OCI-LY7 (cell line): ENCODE measurements at regions not wholly inside any gene's neighbourhood (a gene's known extent, or its start where the extent isn't known, plus 50 kb on each side); places are given as distances from the start of the nearest gene placed in this dataset.

ENCODE experiments used
- BruUV-seq: library from RNA; stranded (reverse); fragments of 400-500 nt; replicated peaks from 2 replicates; lab custom pipeline; 2021; lab: Mats Ljungman, UMichigan
- CTCF ChIA-PET: fragments of 300-600 bp; sonication (Branson Sonifier 250); formaldehyde crosslinking; loops from one replicate; lab custom pipeline; 2022; ENCODE audit warnings: antibody characterized with exemption; ENCODE audit not compliant: unreplicated experiment; lab: Charles Lee
- POLR2A ChIA-PET: fragments of 300-600 bp; sonication (Branson Sonifier 250); formaldehyde crosslinking; loops from one replicate; lab custom pipeline; 2022; ENCODE audit warnings: antibody characterized with exemption; lab: Charles Lee
- DNase-seq: peaks from one replicate; pipeline ENCODE4 v3.0.0-alpha.2; 2015; ENCODE audit warnings: low spot score
- H2AFZ ChIP-seq: fragments of 200-600 bp; sonication (generic), shearing (Covaris generic); 2 replicates; pipeline ENCODE4 v1.6.1; 2014; ENCODE audit warnings: mild to moderate bottlenecking, antibody characterized with exemption, low read length, moderate library complexity
- H3K27ac ChIP-seq: fragments of 200-600 bp; sonication (generic); 2 replicates; pipeline ENCODE4 v1.5.1; 2014; ENCODE audit warnings: mixed run types, low read depth, mild to moderate bottlenecking, moderate library complexity, low read length, inconsistent platforms; ENCODE audit not compliant: poor library complexity, severe bottlenecking
- H3K36me3 ChIP-seq: fragments of 200-600 bp; sonication (generic); 2 replicates; pipeline ENCODE4 v1.6.1; 2014; ENCODE audit warnings: mild to moderate bottlenecking, antibody characterized with exemption, low read length, moderate library complexity, mixed read lengths; ENCODE audit not compliant: insufficient read depth
- H3K4me1 ChIP-seq: fragments of 200-600 bp; sonication (generic); 2 replicates; pipeline ENCODE4 v1.5.1; 2014; ENCODE audit warnings: mild to moderate bottlenecking, low read length; ENCODE audit not compliant: insufficient read depth, poor library complexity, severe bottlenecking
- H3K4me2 ChIP-seq: fragments of 200-600 bp; sonication (generic); 2 replicates; pipeline ENCODE4 v1.6.1; 2014; ENCODE audit warnings: mild to moderate bottlenecking, low read length
- H3K4me3 ChIP-seq: fragments of 200-600 bp; sonication (generic); 2 replicates; pipeline ENCODE4 v1.5.1; 2014; ENCODE audit warnings: mild to moderate bottlenecking, low read depth, low read length; ENCODE audit not compliant: poor library complexity, severe bottlenecking
- H3K79me2 ChIP-seq: fragments of 200-600 bp; sonication (generic); 2 replicates; pipeline ENCODE4 v1.6.1; 2016; ENCODE audit warnings: low read depth, mild to moderate bottlenecking, low read length, moderate library complexity, mixed read lengths; ENCODE audit not compliant: insufficient read depth
- H3K9me2 ChIP-seq: fragments of 200-600 bp; sonication (generic); 2 replicates; pipeline ENCODE4 v1.6.1; 2016; ENCODE audit warnings: mild to moderate bottlenecking, low read length, mixed read lengths; ENCODE audit not compliant: insufficient read depth
- H3K9me3 ChIP-seq: fragments of 200-600 bp; sonication (generic); 2 replicates; pipeline ENCODE4 v1.6.1; 2014; ENCODE audit warnings: mild to moderate bottlenecking, mixed run types, low read length, mixed read lengths
- H4K20me1 ChIP-seq: fragments of 200-600 bp; sonication (generic); 2 replicates; pipeline ENCODE4 v1.6.1; 2014; ENCODE audit warnings: mild to moderate bottlenecking, antibody characterized with exemption, low read length, moderate library complexity, mixed read lengths; ENCODE audit not compliant: insufficient read depth
- CTCF ChIP-seq: fragments of 200-600 bp; sonication (generic); conservative IDR thresholded peaks from 2 replicates; pipeline ENCODE4 v1.5.1; 2014; ENCODE audit warnings: mild to moderate bottlenecking, antibody characterized with exemption, low read length, moderate library complexity, mixed read lengths
- EZH2phosphoT487 ChIP-seq: fragments of 200-600 bp; sonication (generic); IDR thresholded peaks from 2 replicates; pipeline ENCODE4 v1.6.1; 2018; ENCODE audit warnings: low read depth, borderline replicate concordance, mild to moderate bottlenecking, mixed run types, antibody characterized with exemption, low read length, moderate library complexity, mixed read lengths
- intact Hi-C: fragments of 100-400 bp; cut with micrococcal nuclease; formaldehyde crosslinking; loops from one replicate; pipeline ENCODE4 v1.10.0; 2022; ENCODE audit not compliant: unreplicated experiment

- Histone ChIP-seq H3K4me2 (no peak overlapping the region), H3K79me2 (no peaks in the 10 kb centered on the region), H2AFZ (no peak overlapping the region), H3K9me3 (peaks cover 17% of the 10 kb centered on the region), H3K4me3 (no peak overlapping the region), H4K20me1 (no peaks in the 10 kb centered on the region), H3K36me3 (no peaks in the 10 kb centered on the region), H3K27ac (no peak overlapping the region), H3K9me2 (no peaks in the 10 kb centered on the region), H3K4me1 (peaks cover 8% of the 10 kb centered on the region)
- intact Hi-C loops = no loop called here
- no peak for TF ChIP-seq EZH2phosphoT487
- TF ChIP-seq CTCF = no peak
- ChIA-PET POLR2A (no interaction called here), CTCF (no interaction called here)
- no peak for DNase-seq
- no TSS peak for BruUV-seq
These were observed 1198.9 kb upstream of the GBE1 start for GRCh38 chr3:82960379-82960778.

- H3K79me2 ChIP-seq = no peaks in the 10 kb centered on the region
These were observed 1196.3 kb upstream of the GBE1 start for GRCh38 chr3:82957696-82958095.

More at GRCh38 chr3:82957696-82958095, 1196.3 kb upstream of the GBE1 start:
- no peaks in the 10 kb centered on the region for H3K9me2 ChIP-seq
- peaks cover 4% of the 10 kb centered on the region for H3K4me1 ChIP-seq
- H3K9me3 ChIP-seq = peaks cover 33% of the 10 kb centered on the region
- H2AFZ ChIP-seq = peak overlapping the region; percentile 70
- no peak overlapping the region for H3K4me3 ChIP-seq
- intact Hi-C loops = no loop called here
- BruUV-seq = no TSS peak
- H3K27ac ChIP-seq = no peak overlapping the region
- H3K4me2 ChIP-seq = no peak overlapping the region
- no peak for DNase-seq
- ChIA-PET POLR2A (interaction anchor here (0.6 to 0.8 kb wide), 2 partner anchors 9 to 981 kb away, joined by 4 read pairs; no protein-coding TSS in a partner anchor), CTCF (no interaction called here)
- TF ChIP-seq EZH2phosphoT487 (no peak), CTCF (no peak)
- no peaks in the 10 kb centered on the region; the same call in 1 of the 2 replicates for H3K36me3 ChIP-seq
- no peaks in the 10 kb centered on the region for H4K20me1 ChIP-seq
